ENCODE measurements at regions not wholly inside any gene's neighbourhood (a gene's known extent, or its start where the extent isn't known, plus 50 kb on each side); places are given as distances from the start of the nearest gene placed in this dataset.
"Not testable (repeated sequence)": the region's sequence is repeated elsewhere in the genome, so short reads cannot be mapped to it uniquely, and the experiment has no call there.

DNA sequence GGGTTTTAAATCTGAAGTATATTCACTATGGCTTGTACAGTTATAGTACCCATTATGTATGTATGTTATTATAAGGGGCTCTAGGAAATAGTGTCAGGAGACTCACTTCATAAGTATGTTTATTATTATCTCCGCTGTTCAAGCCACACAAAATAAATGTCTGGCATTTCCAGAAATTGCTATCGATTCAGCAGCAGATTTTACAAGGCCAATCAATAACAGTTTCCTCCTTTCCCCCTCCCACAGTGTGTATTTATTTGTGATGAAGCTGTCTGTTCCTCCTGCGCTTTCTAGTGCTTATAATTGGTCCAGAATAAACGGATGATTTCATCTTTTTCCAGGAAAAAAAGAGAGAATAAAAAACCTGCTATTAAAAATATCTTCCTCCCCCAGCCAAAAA lies 134.2 kb upstream of the LPP start:
- no peak overlapping the region for H3K4me3 ChIP-seq (ENCODE audit: low read depth, low read length)
- no peak for TF ChIP-seq CTCF (IDR thresholded peaks at IDR 0.05; ENCODE audit: insufficient read depth, low read depth, low read length, missing control alignments)
- DNase-seq (ENCODE audit: low read depth) = no peak

DNA sequence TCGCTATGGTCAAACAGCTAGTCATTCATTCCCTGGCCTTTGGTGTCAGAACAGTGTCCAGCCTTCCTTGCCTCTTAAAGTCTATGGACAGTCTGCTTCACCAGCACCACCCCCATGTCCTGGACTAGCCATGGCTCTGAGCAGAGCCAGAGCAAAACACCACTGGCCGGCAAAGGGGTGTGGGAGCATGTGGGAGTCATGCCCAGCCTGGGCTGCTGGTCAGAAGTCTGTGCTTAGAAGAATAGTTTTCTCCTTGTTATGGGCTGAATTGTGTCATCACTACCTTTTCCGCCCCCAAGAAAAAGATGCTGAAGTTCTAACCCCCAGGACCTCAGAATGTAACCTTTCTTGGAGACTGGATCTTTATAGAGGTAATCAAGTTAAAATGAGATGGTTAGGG lies 132.9 kb upstream of the LPP start:
- TF ChIP-seq CTCF (IDR thresholded peaks at IDR 0.05; ENCODE audit: insufficient read depth, low read depth, low read length, missing control alignments) = no peak
- no peak overlapping the region for H3K4me3 ChIP-seq (ENCODE audit: low read depth, low read length)
- DNase-seq (ENCODE audit: low read depth) = no peak

- no peak for TF ChIP-seq CTCF (IDR thresholded peaks at IDR 0.05; ENCODE audit: insufficient read depth, low read depth, low read length, missing control alignments)
- H3K4me3 ChIP-seq (ENCODE audit: low read depth, low read length) = no peak overlapping the region
- DNase-seq (ENCODE audit: low read depth) = no peak
Measured at GRCh38 chr3:188021502-188022040, 132.4 kb upstream of the LPP start.

DNA sequence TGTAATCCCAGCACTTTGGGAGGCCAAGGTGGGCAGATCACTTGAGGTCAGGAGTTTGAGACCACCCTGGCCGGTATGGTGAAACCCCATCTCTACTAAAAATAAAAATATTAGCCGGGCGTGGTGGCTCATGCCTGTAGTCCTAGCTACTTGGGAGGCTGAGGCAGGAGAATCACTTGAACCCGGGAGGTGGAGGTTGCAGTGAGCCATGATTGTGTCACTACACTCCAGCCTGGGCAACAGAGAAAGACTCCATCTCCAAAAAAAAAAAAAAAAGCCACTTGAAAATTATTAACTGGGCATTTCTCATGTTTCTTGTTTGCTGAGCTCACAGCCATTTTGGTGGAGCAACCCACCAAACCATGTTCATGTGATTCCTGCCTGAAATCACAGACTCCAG lies 131.1 kb upstream of the LPP start:
- not testable (repeated sequence) for DNase-seq (ENCODE audit: low read depth); H3K4me3 ChIP-seq (ENCODE audit: low read depth, low read length)

GRCh38 chr3:188025555-188025954 lies 128.4 kb upstream of the LPP start:
- no peak overlapping the region for H3K4me3 ChIP-seq (ENCODE audit: low read depth, low read length)
- no peak for TF ChIP-seq CTCF (IDR thresholded peaks at IDR 0.05; ENCODE audit: insufficient read depth, low read depth, low read length, missing control alignments)
- DNase-seq (ENCODE audit: low read depth) = no peak

DNA sequence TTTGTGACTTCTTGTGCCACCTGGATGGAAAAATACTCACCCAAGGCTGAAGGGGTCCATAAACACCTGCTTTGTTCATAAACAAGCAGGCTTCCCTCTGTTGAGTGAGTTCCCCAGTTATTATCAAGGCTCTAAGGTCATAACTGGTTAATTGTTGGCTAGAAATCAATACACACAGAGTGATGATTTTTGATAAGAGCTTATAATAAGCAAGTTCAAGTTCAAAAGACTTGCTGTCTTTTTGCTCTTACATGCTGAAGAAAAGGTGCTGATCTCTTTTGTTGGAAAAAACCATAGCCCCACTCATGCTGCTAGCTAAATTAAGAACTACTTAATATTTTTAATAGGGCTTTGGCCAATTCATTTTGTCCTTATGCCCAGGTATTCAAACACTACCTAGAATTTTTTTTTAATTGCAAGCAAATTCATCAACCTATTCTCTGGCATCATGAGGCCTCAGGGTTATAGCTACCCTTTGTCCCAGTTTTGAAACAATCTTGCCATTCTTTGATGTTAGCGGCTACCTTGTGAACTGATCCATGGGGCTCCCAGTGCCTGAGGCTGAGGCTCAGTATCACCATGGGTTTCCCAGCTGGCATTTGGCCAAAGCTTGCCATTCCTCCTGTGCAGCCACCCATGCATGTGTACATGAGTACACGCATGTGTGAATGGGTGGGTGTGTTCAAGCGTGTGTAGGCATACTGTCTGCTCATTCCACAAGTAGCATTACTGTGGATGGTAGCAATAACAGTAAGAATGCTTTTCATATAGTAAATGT lies 127.6 kb upstream of the LPP start:
- no peak overlapping the region for H3K4me3 ChIP-seq (ENCODE audit: low read depth, low read length)
- no peak for TF ChIP-seq CTCF (IDR thresholded peaks at IDR 0.05; ENCODE audit: insufficient read depth, low read depth, low read length, missing control alignments)
- no peak for DNase-seq (ENCODE audit: low read depth)

GRCh38 chr3:188031121-188031520 lies 122.8 kb upstream of the LPP start:
- TF ChIP-seq CTCF (IDR thresholded peaks at IDR 0.05; ENCODE audit: insufficient read depth, low read depth, low read length, missing control alignments) = no peak
- no peak overlapping the region for H3K4me3 ChIP-seq (ENCODE audit: low read depth, low read length)
- no peak for DNase-seq (ENCODE audit: low read depth)
